Heart left ventricle (tissue), 16 donors: ENCODE measurements at regions not wholly inside any gene's neighbourhood (a gene's known extent, or its start where the extent isn't known, plus 50 kb on each side); places are given as distances from the start of the nearest gene placed in this dataset.
A peak's percentile ranks its signal among the peaks of the same experiment; 100 is the strongest.

Experiments used
- ATAC-seq, 4 donors: fragments of 200-7000 bp; cut with Tn5 transposase; one replicate each; pipeline ENCODE4 v1.9.1; 2020 to 2022; ENCODE audit warnings: moderate library complexity in 4 of 4, mild to moderate bottlenecking in 3 of 4, moderate number of reproducible peaks in 1 of 4
- DNase-seq, 5 donors: peaks; one replicate each; pipeline ENCODE4 v3.0.0-alpha.2; 2020
- H3K27ac ChIP-seq, 12 donors: fragments of 200-600 bp; sonication (generic) in 4 of 12; one replicate each; pipeline versions ENCODE4 v1.5.0 to v1.8.0; 2016 to 2022; ENCODE audit warnings: mild to moderate bottlenecking in 2 of 12
- H3K27me3 ChIP-seq, 9 donors: fragments of 200-600 bp; sonication (generic) in 2 of 9; one replicate each; pipeline versions ENCODE4 v1.5.1 to v1.8.0; 2016 to 2022; ENCODE audit warnings: mild to moderate bottlenecking in 3 of 9
- H3K36me3 ChIP-seq, 9 donors: fragments of 200-600 bp; sonication (generic) in 2 of 9; one replicate each; pipeline versions ENCODE4 v1.5.0 to v1.8.0; 2018 to 2022; ENCODE audit warnings: mild to moderate bottlenecking in 2 of 9
- H3K4me1 ChIP-seq, 12 donors: fragments of 200-600 bp; sonication (generic) in 4 of 12; one replicate each; pipeline versions ENCODE4 v1.5.0 to v1.8.0; 2016 to 2022; ENCODE audit warnings: mild to moderate bottlenecking in 3 of 12
- H3K4me3 ChIP-seq, 12 donors: fragments of 200-600 bp; sonication (generic) in 4 of 12; one replicate each; pipeline versions ENCODE4 v1.5.0 to v1.8.0; 2017 to 2022; ENCODE audit warnings: mild to moderate bottlenecking in 9 of 12, moderate library complexity in 4 of 12
- H3K9me3 ChIP-seq, 12 donors: fragments of 200-600 bp; sonication (generic) in 4 of 12; one replicate each; pipeline versions ENCODE4 v1.5.0 to v1.8.0; 2016 to 2022; ENCODE audit warnings: mild to moderate bottlenecking in 1 of 12
- CTCF ChIP-seq, 12 donors: fragments of 200-600 bp; sonication (generic) in 4 of 12; IDR thresholded peaks; one replicate each; pipeline versions ENCODE4 v1.5.0 to v1.8.0; 2018 to 2022; ENCODE audit warnings: antibody characterized with exemption in 12 of 12, mild to moderate bottlenecking in 5 of 12
- POLR2A ChIP-seq, 2 donors: fragments of 450-650 bp; IDR thresholded peaks; one replicate each; pipeline ENCODE4 v1.6.1; 2017; ENCODE audit warnings: antibody characterized with exemption in 2 of 2, mild to moderate bottlenecking in 2 of 2, moderate library complexity in 2 of 2
- WGBS, 4 donors: extraction: QIAGEN DNeasy Blood & Tissue Kit in 2 of 4; methylation state at CpG; one replicate each; pipeline versions ENCODE4 v1.1.5 to v1.1.7; 2013 to 2018; 5-methylcytosine and 5-hydroxymethylcytosine counted together
- intact Hi-C, 10 donors: fragments of 100-400 bp; cut with DNase I; formaldehyde crosslinking; loops; one replicate each; pipeline versions ENCODE4 v1.11.1 to v1.14.2; 2022
- donor health status: ischemic (EF 13 %, LVEDD 7.1; RV severe dilation, severe dysfunction).
- donor health status: healthy with polysubstance abuse.
- donor health status: DM: no; HTN: yes; CAD: no.
- donor health status: DM: no; HTN: no; CAD: no.
- donor health status: ischemic (EF 25% LVEDD 6.9; RV normal size, moderate dysfunction).
- donor health status: ischemic (EF 25% LVEDD 5.7; RV mildly dilated, moderate dysfunction).
- donor health status: healthy.
- donor health status: DM: yes; HTN: yes; CAD: no.
- donor health status: ischemic (EF 35%, LVEDD 5.7; RV mildly dilated, moderate dysfunction).
- donor health status: nonischemic (EF 11% LVEDD 7.7; RV severe dilation, severe dysfunction).
- donor health status: DM: yes; HTN: yes; CAD: no.
- donor health status: PGD.
- donor health status: ischemic (EF 29% LVEDD 5.4; RV normal size, mild dysfunction).
- donor health status: nonischemic (EF 23%, LVEDD 6.1; RV moderate dilation, normal function).

DNA sequence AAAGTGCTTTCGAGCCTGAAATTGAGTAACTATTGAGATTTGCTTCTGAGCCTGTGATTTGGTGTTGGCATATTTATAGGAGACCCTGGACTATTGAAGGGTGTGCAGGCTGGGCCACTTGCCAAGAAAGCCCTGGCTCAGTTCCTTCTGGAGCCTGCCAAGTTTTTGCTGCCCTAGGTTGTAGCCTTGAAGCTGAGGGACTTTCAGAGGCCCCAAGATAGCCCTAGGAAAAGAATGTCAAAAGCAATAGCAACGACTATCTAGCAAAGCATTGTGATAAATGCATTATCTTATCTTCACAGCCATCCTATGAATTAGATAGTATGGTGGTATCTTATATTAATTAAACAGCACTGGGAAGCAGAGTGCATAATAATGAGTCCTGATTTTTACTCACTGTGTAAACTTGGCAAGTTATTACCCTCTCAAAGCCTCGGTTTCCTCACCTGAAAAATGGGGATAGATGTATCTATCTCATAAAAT lies 473.7 kb upstream of the PODXL start:
- peak overlapping the region in 7 of 12 donors; percentile 6 to 75 (median 37) for H3K27ac ChIP-seq
- peak; percentile 90 to 98 (median 95) for ATAC-seq

DNA sequence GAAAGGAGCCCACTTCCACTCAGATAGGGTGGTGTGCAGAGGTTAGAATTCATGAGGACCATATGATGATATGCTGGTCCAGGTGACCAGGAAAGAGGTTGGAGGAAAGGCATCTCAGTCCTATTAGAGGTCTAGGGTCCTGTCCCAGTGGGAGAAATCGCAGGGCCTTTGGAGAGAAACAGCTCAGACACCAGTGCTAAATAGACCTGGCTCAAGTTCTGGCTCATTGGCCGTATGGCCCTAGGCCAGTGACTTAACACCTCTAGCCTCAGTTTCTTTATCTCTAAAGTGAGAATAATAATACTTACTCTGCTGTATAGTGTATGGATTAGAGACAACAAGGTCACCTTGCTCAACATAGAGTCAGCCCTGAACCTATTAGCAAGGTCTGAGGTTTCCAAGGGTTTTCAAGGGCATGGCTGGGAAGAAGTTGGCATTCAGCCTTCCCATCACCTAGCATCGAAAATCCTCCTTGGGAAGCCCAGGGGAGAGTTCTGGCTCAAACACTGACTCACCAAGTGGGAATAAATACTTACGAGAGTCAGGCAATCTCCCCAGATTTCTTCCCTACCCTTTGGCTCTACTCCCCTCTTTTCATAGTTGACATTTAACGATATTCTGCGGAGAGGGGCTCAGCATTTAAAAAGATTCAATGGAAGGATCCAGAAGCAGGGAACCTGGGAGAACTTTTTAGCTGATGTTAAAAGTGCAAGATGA lies 473.1 kb upstream of the PODXL start:
- Histone ChIP-seq H3K27me3 (no peaks in the 10 kb centered on the region), H3K9me3 (no peaks in the 10 kb centered on the region), H3K4me1 (peaks cover 0 to 19% (median 0%) of the 10 kb centered on the region in 12 donors), H3K36me3 (no peaks in the 10 kb centered on the region), H3K4me3 (no peak overlapping the region), H3K27ac (peak overlapping the region in 7 of 12 donors; percentile 6 to 75 (median 37))
- DNase-seq (no peak), ATAC-seq (peak in 3 of 4 donors; percentile 32 to 50 (median 39))
- intact Hi-C loops, result loop anchor here in 1 of 10 donors (10.0 kb wide), 1 partner anchor 215 kb away; no protein-coding TSS in a partner anchor
- WGBS, 4 donors, result 44 to 47% (median 45%) methylated on average over 6 of the region's 6 CpGs
- TF ChIP-seq POLR2A (IDR thresholded peaks at IDR 0.05) (no peak), CTCF (IDR thresholded peaks at IDR 0.05) (no peak)

More for the DNA sequence above, 473.7 kb upstream of the PODXL start:
- intact Hi-C loops, result no loop called here
- 25 to 37% (median 33%) methylated on average over 3 of the region's 3 CpGs for WGBS, 4 donors
- no peaks in the 10 kb centered on the region for H3K27me3 ChIP-seq
- peaks cover 0 to 22% (median 3%) of the 10 kb centered on the region in 12 donors for H3K4me1 ChIP-seq
- TF ChIP-seq CTCF (IDR thresholded peaks at IDR 0.05) (no peak), POLR2A (IDR thresholded peaks at IDR 0.05) (no peak)
- H3K9me3 ChIP-seq, result no peaks in the 10 kb centered on the region
- H3K36me3 ChIP-seq, result no peaks in the 10 kb centered on the region
- H3K4me3 ChIP-seq, result no peak overlapping the region
- DNase-seq, result peak; percentile 58 to 75 (median 69)

DNA sequence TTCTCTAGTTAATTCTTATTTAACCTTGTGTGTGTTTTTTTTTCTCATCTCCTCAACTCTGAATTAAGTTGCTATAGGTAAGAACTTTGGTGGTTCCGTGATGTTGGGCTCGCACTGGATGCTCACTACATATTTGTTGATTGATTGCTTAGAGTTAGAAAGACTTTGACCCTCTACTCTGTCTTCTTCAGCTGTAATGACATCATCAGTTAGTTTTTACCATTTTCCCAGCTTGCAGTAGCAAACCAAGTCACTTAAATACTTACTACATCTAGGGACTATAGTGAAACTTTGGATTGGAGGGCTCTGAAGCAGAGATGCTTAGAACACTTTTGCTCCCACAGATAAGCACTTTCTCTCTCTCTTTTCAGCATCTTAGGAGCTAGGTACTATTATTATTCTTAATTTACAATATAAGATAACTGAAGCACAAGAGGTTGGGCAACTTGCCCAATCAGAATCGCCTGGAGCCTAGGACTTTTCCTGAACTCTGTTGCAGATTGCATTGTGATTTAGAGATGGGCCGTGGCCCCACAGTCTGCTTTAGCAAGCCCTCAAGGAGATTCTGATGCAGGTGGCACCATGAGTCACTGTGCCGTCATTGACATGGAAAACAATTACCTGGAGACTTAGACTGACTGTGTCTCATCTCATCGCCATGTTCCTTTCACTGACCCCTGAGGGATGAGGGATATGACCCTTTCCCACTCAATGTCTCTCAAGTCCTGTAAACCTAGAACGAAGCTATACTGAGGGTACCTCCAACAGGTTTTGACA lies 471.9 kb upstream of the PODXL start:
- Histone ChIP-seq H3K36me3 (no peaks in the 10 kb centered on the region), H3K9me3 (no peaks in the 10 kb centered on the region), H3K27ac (no peak overlapping the region), H3K4me1 (peaks cover 0 to 27% (median 3%) of the 10 kb centered on the region in 12 donors), H3K4me3 (no peak overlapping the region), H3K27me3 (no peaks in the 10 kb centered on the region)
- DNase-seq, result no peak
- no peak for ATAC-seq
- intact Hi-C loops, result loop anchor here in 1 of 10 donors (10.0 kb wide), 1 partner anchor 216 kb away; no protein-coding TSS in a partner anchor
- TF ChIP-seq POLR2A (IDR thresholded peaks at IDR 0.05), result no peak
- no peak for TF ChIP-seq CTCF (IDR thresholded peaks at IDR 0.05)
- WGBS, 4 donors, result 80 to 85% (median 82%) methylated on average over 7 of the region's 7 CpGs

DNA sequence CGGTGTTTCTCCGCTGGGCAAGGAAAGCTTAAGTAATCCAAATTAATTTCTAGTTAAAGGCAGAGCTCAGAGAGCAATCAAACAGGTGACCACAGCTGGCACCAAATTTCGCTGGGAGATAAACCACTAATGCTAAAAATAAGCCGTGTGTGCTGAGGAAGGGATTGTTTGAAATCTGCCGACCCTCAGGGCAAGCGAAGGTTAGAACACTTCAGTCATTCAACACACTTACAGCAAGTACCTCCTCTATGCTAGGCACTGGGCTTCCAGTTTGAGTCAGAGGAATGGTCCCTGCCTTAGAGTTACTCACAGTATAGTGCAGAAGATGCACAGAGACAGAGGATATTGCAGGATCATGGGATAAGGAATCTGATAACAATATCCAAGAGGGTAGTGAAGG lies 467.9 kb upstream of the PODXL start:
- no peaks in the 10 kb centered on the region for H3K9me3 ChIP-seq
- intact Hi-C loops, result loop anchor here in 1 of 10 donors (10.0 kb wide), 1 partner anchor 221 kb away; no protein-coding TSS in a partner anchor
- ATAC-seq, result peak in 2 of 4 donors; percentile 22 to 53
- TF ChIP-seq CTCF (IDR thresholded peaks at IDR 0.05) (no peak), POLR2A (IDR thresholded peaks at IDR 0.05) (no peak)
- no peak overlapping the region for H3K4me3 ChIP-seq
- DNase-seq, result no peak
- no peak overlapping the region for H3K27ac ChIP-seq
- no peaks in the 10 kb centered on the region for H3K27me3 ChIP-seq
- peaks cover 0 to 10% (median 0%) of the 10 kb centered on the region in 12 donors for H3K4me1 ChIP-seq
- 35 to 46% (median 40%) methylated on average over 6 of the region's 6 CpGs for WGBS, 4 donors
- no peaks in the 10 kb centered on the region for H3K36me3 ChIP-seq
